ENCODE measurements at regions not wholly inside any gene's neighbourhood (a gene's known extent, or its start where the extent isn't known, plus 50 kb on each side); places are given as distances from the start of the nearest gene placed in this dataset.
"Not testable (repeated sequence)": the region's sequence is repeated elsewhere in the genome, so short reads cannot be mapped to it uniquely, and the experiment has no call there.

- DNase-seq: no peak
Measured at GRCh38 chr5:17037751-17038150, 101.7 kb upstream of the MYO10 start.

GRCh38 chr5:17039170-17039569, 103.1 kb upstream of the MYO10 start:
- DNase-seq: no peak

- DNase-seq: no peak
Measured at GRCh38 chr5:17042041-17042440, 106.0 kb upstream of the MYO10 start.

GRCh38 chr5:17046320-17046719, 110.2 kb upstream of the MYO10 start:
- no peak for DNase-seq

GRCh38 chr5:17050236-17050635, 114.1 kb upstream of the MYO10 start:
- no peak for DNase-seq

GRCh38 chr5:17054911-17055310, 118.8 kb upstream of the MYO10 start:
- DNase-seq: no peak

- DNase-seq: peak; percentile 38
Measured at GRCh38 chr5:17056141-17056631, 120.1 kb upstream of the MYO10 start.

GRCh38 chr5:17058438-17058837, 122.3 kb upstream of the MYO10 start:
- no peak for DNase-seq

GRCh38 chr5:17061973-17062470, 125.9 kb upstream of the MYO10 start:
- DNase-seq: no peak

GRCh38 chr5:17062741-17063140, 126.7 kb upstream of the MYO10 start:
- DNase-seq: not testable (repeated sequence)

- DNase-seq: no peak
Measured at GRCh38 chr5:17064241-17064640, 128.2 kb upstream of the MYO10 start.

- no peak for DNase-seq
Measured at GRCh38 chr5:17065458-17065857, 129.4 kb upstream of the MYO10 start.

GRCh38 chr5:17066026-17066425, 129.9 kb upstream of the MYO10 start:
- not testable (repeated sequence) for DNase-seq

- DNase-seq: no peak
Measured at GRCh38 chr5:17067657-17068392, 131.7 kb upstream of the MYO10 start.

GRCh38 chr5:17069995-17070511, 134.0 kb upstream of the MYO10 start:
- peak; percentile 95 for DNase-seq

GRCh38 chr5:17070647-17071046, 134.6 kb upstream of the MYO10 start:
- peak; percentile 57 for DNase-seq

- no peak for DNase-seq
Measured at GRCh38 chr5:17075236-17075635, 139.1 kb upstream of the MYO10 start.

- no peak for DNase-seq
Measured at GRCh38 chr5:17076272-17076671, 140.2 kb upstream of the MYO10 start.

- DNase-seq: no peak
Measured at GRCh38 chr5:17077440-17078233, 139.8 kb upstream of the BASP1 start.

GRCh38 chr5:17079562-17079961, 137.9 kb upstream of the BASP1 start:
- no peak for DNase-seq

GRCh38 chr5:17080361-17080760, 137.1 kb upstream of the BASP1 start:
- DNase-seq: no peak

GRCh38 chr5:17081142-17081541, 136.3 kb upstream of the BASP1 start:
- DNase-seq: no peak

- DNase-seq: not testable (repeated sequence)
Measured at GRCh38 chr5:17083276-17083675, 134.2 kb upstream of the BASP1 start.

- peak; percentile 22 for DNase-seq
Measured at GRCh38 chr5:17087035-17087434, 130.4 kb upstream of the BASP1 start.
